ENCODE measurements at regions not wholly inside any gene's neighbourhood (a gene's known extent, or its start where the extent isn't known, plus 50 kb on each side); places are given as distances from the start of the nearest gene placed in this dataset.
A peak's percentile ranks its signal among the peaks of the same experiment; 100 is the strongest.

DNA sequence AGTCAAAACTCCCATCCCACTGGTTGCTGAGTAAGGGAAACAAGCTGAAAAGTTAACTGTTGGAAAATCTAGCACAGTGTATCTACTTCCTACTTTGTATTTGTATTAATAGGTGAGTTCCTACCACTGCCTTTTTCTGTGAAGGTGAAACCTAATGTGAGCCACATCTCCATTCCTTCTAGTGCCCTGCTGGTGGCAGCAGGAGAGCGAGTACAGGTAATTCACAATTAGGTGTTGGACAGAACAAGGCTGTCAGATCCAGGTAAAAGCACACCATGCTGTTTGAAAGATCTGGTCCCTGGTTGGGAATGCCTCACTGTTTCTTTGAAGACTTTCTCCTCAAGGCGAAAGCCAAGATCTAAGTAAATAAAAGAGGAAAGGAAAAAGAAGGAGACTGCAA is 528.4 kb downstream of the PKHD1 start:
- Histone ChIP-seq H3K9me2 (ENCODE audit: insufficient read depth) (no peaks in the 10 kb centered on the region), H4K20me1 (replicated peaks; ENCODE audit: insufficient read depth) (no peaks in the 10 kb centered on the region), H3F3A (replicated peaks; ENCODE audit: low read depth) (no peaks in the 10 kb centered on the region), H3K36me3 (ENCODE audit: insufficient read depth) (no peaks in the 10 kb centered on the region), H3K27ac (ENCODE audit: low read depth) (no peak overlapping the region), H3K4me3 (no peak overlapping the region), H3K4me1 (ENCODE audit: insufficient read depth) (peaks cover 28% of the 10 kb centered on the region), H3K79me2 (replicated peaks; ENCODE audit: insufficient read depth) (no peaks in the 10 kb centered on the region), H3K27me3 (ENCODE audit: insufficient read depth) (no peaks in the 10 kb centered on the region), H3K4me2 (no peak overlapping the region), H2AFZ (no peak overlapping the region)
- Mint-ChIP-seq H3K4me1 (peaks cover 25% of the 10 kb centered on the region), H3K36me3 (ENCODE audit: low read depth) (no peaks in the 10 kb centered on the region), H3K27me3 (ENCODE audit: insufficient read depth, low read depth, poor library complexity) (peaks cover under 1% of the 10 kb centered on the region), H3K4me3 (no peak overlapping the region), H3K27ac (no peak overlapping the region), H3K9me3 (no peaks in the 10 kb centered on the region)
- peak; percentile 85 for ATAC-seq
- peak; percentile 44 for DNase-seq (ENCODE audit: low spot score)
- no peak for TF ChIP-seq EZH2 (IDR thresholded peaks at IDR 0.05; ENCODE audit: low read depth, unreplicated experiment)
- TF ChIP-seq, protein P1, sequence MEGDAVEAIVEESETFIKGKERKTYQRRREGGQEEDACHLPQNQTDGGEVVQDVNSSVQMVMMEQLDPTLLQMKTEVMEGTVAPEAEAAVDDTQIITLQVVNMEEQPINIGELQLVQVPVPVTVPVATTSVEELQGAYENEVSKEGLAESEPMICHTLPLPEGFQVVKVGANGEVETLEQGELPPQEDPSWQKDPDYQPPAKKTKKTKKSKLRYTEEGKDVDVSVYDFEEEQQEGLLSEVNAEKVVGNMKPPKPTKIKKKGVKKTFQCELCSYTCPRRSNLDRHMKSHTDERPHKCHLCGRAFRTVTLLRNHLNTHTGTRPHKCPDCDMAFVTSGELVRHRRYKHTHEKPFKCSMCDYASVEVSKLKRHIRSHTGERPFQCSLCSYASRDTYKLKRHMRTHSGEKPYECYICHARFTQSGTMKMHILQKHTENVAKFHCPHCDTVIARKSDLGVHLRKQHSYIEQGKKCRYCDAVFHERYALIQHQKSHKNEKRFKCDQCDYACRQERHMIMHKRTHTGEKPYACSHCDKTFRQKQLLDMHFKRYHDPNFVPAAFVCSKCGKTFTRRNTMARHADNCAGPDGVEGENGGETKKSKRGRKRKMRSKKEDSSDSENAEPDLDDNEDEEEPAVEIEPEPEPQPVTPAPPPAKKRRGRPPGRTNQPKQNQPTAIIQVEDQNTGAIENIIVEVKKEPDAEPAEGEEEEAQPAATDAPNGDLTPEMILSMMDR (conservative IDR thresholded peaks at IDR 0.05; ENCODE audit: low read depth in 2 of 2), result peak; percentile 49 to 73

GRCh38 chr6:51562198-51562597 is 525.2 kb downstream of the PKHD1 start:
- Mint-ChIP-seq H3K9me3 (no peaks in the 10 kb centered on the region), H3K36me3 (ENCODE audit: low read depth) (no peaks in the 10 kb centered on the region), H3K27me3 (ENCODE audit: insufficient read depth, low read depth, poor library complexity) (no peaks in the 10 kb centered on the region), H3K4me3 (no peak overlapping the region), H3K4me1 (peaks cover 24% of the 10 kb centered on the region), H3K27ac (no peak overlapping the region)
- peaks cover 28% of the 10 kb centered on the region; the same call in 1 of the 2 replicates for H3K4me1 ChIP-seq (ENCODE audit: insufficient read depth)
- TF ChIP-seq EZH2phosphoT487 (IDR thresholded peaks at IDR 0.05; ENCODE audit: unreplicated experiment) (no peak), POLR2AphosphoS5 (IDR thresholded peaks at IDR 0.05; ENCODE audit: low read depth) (no peak), STAT1 (IDR thresholded peaks at IDR 0.05; ENCODE audit: unreplicated experiment) (no peak), EZH2 (IDR thresholded peaks at IDR 0.05; ENCODE audit: low read depth, unreplicated experiment) (no peak), ZNF114 (CRISPR knock-in tag; IDR thresholded peaks at IDR 0.05) (no peak), CREB1 (CRISPR knock-in tag; IDR thresholded peaks at IDR 0.05; ENCODE audit: low read depth) (no peak), JUNB (IDR thresholded peaks at IDR 0.05; ENCODE audit: unreplicated experiment) (no peak)
- TF ChIP-seq, protein P2, sequence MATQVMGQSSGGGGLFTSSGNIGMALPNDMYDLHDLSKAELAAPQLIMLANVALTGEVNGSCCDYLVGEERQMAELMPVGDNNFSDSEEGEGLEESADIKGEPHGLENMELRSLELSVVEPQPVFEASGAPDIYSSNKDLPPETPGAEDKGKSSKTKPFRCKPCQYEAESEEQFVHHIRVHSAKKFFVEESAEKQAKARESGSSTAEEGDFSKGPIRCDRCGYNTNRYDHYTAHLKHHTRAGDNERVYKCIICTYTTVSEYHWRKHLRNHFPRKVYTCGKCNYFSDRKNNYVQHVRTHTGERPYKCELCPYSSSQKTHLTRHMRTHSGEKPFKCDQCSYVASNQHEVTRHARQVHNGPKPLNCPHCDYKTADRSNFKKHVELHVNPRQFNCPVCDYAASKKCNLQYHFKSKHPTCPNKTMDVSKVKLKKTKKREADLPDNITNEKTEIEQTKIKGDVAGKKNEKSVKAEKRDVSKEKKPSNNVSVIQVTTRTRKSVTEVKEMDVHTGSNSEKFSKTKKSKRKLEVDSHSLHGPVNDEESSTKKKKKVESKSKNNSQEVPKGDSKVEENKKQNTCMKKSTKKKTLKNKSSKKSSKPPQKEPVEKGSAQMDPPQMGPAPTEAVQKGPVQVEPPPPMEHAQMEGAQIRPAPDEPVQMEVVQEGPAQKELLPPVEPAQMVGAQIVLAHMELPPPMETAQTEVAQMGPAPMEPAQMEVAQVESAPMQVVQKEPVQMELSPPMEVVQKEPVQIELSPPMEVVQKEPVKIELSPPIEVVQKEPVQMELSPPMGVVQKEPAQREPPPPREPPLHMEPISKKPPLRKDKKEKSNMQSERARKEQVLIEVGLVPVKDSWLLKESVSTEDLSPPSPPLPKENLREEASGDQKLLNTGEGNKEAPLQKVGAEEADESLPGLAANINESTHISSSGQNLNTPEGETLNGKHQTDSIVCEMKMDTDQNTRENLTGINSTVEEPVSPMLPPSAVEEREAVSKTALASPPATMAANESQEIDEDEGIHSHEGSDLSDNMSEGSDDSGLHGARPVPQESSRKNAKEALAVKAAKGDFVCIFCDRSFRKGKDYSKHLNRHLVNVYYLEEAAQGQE (IDR thresholded peaks at IDR 0.05; ENCODE audit: unreplicated experiment), result no peak
- TF ChIP-seq, protein P1 (conservative IDR thresholded peaks at IDR 0.05; ENCODE audit: low read depth in 2 of 2), result no peak
- H3K4me2 ChIP-seq, result no peak overlapping the region
- H3K36me3 ChIP-seq (ENCODE audit: insufficient read depth), result no peaks in the 10 kb centered on the region
- no peaks in the 10 kb centered on the region for H3K79me2 ChIP-seq (replicated peaks; ENCODE audit: insufficient read depth)
- no peak overlapping the region for H2AFZ ChIP-seq
- H3F3A ChIP-seq (replicated peaks; ENCODE audit: low read depth), result no peaks in the 10 kb centered on the region
- ATAC-seq (no peak), DNase-seq (ENCODE audit: low spot score) (no peak)
- H3K27me3 ChIP-seq (ENCODE audit: insufficient read depth), result no peaks in the 10 kb centered on the region
- H3K9me2 ChIP-seq (ENCODE audit: insufficient read depth), result no peaks in the 10 kb centered on the region
- H3K27ac ChIP-seq (ENCODE audit: low read depth), result no peak overlapping the region
- H4K20me1 ChIP-seq (replicated peaks; ENCODE audit: insufficient read depth), result no peaks in the 10 kb centered on the region
- H3K4me3 ChIP-seq, result no peak overlapping the region
